ENCODE measurements at regions not wholly inside any gene's neighbourhood (a gene's known extent, or its start where the extent isn't known, plus 50 kb on each side); places are given as distances from the start of the nearest gene placed in this dataset.
A peak's percentile ranks its signal among the peaks of the same experiment; 100 is the strongest.
"Not testable (repeated sequence)": the region's sequence is repeated elsewhere in the genome, so short reads cannot be mapped to it uniquely, and the experiment has no call there.

DNA sequence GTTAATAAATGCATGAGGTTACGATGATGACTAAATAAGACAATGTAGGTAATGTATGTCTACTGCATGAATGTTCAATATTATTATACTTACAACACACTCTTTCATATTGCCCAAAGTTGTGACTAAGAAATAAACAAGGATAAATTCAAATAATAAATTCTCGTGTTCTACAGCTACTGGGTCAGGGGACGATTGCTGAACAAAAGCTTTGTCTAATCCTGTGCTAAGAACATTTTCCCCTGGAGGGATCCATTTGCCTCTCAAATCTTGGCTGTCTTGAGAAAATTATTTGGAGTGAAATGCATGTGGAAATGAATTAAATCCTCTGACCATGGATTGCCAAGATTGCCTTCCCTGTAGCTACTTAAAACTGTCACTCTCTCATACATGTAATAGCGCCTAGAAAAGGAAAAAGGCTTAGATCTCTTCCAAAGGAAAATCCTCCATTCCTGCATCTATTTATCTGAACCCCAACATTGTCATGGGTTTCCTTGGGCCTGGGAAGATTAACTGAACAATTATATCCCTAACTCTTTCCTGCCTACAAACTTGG is 893.8 kb upstream of the ACO1 start:
- DNase-seq = no peak

DNA sequence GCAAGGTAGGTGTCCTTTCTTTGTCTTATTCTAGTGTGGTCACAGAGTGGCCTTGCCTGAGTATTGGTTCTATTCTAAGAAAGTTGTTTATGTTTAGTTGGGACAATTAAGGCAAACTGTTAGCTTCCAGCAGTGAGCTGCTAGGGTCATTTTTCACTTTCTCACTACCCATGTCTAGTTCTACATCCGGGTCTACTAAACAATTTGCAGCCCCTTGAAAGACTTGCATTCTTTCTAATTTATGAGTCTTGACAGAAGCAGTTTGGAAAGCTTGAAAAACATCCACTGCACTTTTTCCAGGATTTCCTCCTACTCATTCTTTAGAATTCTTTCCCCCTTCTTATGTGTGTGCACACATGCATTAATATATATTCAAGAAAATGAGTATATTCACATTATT is 892.2 kb upstream of the ACO1 start:
- DNase-seq = no peak

- DNase-seq = no peak
Observed at GRCh38 chr9:31500422-31500821, 884.0 kb upstream of the ACO1 start.

DNA sequence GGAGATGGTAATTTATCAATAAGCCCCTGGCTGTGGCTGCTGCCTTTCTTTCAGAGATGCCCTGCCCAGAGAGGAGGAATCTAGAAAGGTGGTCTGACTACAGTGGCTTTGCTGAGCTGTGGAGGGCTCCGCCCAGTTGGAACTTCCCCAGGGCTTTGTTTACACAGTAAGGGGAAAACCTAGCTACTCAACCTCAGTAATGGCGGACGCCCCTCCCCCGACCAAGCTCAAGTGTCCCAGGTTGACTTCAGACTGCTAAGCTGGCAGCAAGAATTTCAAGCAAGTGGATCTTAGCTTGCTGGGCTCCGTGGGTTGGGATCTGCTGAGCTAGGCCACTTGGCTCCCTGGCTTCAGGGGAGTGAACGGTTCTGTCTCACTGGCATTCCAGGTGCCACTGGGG is 865.4 kb upstream of the ACO1 start:
- peak; percentile 13 for DNase-seq

GRCh38 chr9:31519424-31519823 is 865.0 kb upstream of the ACO1 start:
- DNase-seq = no peak

DNA sequence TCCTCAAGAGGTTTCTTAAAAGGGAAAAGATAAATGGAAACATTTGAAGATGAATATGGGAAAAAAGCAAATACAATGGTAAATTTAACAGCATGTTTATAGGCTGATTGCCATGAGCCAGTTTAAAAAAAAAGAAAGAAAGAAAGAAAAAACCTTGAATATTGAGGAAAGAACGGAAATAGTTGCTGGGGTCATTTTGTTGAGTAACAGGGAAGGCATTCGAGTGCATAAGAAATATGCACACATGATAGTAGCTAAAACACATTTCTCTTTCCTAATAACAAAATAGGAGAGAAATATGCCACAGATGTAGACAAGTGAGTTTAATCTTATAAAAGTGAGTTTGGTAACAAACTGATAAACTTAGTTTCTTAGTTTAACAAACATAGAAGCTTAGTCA is 864.6 kb upstream of the ACO1 start:
- DNase-seq = no peak

- DNase-seq = no peak
Observed at GRCh38 chr9:31520301-31521085, 864.0 kb upstream of the ACO1 start.

DNA sequence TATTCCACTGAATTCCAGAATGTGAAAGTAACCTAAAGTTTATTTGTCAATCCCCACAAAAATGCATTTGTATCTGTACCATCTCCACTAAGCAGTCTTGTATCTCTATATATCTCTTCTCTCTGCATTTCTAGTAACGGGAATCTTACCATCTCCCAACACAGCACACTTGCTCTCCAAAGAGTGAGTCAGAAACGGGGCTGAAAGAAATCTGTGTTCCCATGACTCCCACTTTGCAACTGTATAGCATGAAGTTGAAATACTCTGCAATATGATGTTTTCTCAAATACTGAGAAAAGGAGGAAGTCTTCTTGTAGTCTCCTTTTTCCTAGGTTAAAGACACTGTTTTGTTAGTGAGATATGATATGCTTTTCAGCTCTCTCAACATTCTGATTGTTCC is 848.8 kb upstream of the ACO1 start:
- no peak for DNase-seq

DNA sequence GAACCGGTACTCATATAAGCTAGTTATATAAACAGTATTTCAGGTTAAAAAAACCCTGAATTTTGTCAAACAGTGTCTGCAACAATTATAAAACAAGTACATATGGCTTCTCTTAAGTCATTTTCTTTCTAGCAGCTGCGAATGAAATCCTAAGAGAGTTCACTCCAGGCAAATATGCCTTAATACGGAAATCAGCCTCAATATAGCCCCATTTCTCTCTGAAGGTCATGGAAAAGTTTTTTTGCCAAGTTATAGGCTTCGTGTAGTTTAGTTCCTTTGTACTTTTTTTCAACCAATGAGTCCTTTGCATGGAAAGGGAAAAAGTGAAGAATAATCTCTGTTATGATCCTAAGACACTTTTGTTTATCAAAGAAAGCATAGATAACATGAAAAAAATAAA is 848.0 kb upstream of the ACO1 start:
- no peak for DNase-seq

DNA sequence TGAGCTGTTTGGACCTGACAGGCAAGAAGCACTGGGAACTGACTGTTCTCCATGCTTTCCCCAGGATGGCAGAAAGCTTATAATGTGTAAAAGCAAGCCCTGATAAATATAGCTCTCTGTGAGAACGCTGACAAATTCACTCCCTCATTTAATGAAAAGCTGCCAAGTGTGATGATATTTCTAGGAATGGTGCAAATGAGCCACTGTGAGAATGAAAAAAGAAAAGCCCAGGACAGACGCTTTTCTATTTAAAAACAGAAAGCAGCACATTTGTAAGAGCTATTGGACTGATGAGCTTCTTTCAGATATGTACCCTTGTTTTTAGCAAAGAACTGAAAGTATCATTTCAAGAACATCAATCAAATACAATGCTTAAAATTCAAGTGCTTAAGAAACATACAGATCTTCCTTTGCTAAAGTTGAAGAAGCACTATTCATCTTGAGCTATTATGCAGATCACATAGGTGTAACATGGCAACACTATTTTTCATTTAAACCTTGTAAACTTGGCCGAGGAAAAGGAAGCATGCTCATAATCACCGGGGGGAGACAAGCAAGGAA is 842.6 kb upstream of the ACO1 start:
- no peak for DNase-seq

- DNase-seq = peak; percentile 46
Observed at GRCh38 chr9:31542384-31543055, 841.9 kb upstream of the ACO1 start.

- DNase-seq = no peak
Observed at GRCh38 chr9:31554941-31555340, 829.5 kb upstream of the ACO1 start.

- no peak for DNase-seq
Observed at GRCh38 chr9:31556667-31557463, 827.6 kb upstream of the ACO1 start.

DNA sequence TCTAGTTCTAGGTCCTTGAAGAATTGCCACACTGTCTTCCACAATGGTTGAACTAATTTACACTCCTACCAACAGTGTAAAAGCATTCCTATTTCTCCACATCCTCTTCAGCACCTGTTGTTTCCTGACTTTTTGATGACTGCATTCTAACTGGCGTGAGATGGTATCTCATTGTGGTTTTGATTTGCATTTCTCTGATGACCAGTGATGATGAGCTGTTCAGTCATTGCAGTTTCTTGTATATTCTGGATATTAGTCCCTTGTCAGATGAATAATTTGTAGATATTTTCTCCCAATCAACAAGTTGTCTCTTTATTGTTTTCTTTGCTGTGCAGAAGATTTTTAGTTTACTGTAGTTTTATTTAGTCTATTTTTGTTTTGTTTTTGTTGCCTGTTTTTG is 812.3 kb upstream of the ACO1 start:
- not testable (repeated sequence) for DNase-seq

- no peak for DNase-seq
Observed at GRCh38 chr9:31573561-31573960, 810.9 kb upstream of the ACO1 start.

DNA sequence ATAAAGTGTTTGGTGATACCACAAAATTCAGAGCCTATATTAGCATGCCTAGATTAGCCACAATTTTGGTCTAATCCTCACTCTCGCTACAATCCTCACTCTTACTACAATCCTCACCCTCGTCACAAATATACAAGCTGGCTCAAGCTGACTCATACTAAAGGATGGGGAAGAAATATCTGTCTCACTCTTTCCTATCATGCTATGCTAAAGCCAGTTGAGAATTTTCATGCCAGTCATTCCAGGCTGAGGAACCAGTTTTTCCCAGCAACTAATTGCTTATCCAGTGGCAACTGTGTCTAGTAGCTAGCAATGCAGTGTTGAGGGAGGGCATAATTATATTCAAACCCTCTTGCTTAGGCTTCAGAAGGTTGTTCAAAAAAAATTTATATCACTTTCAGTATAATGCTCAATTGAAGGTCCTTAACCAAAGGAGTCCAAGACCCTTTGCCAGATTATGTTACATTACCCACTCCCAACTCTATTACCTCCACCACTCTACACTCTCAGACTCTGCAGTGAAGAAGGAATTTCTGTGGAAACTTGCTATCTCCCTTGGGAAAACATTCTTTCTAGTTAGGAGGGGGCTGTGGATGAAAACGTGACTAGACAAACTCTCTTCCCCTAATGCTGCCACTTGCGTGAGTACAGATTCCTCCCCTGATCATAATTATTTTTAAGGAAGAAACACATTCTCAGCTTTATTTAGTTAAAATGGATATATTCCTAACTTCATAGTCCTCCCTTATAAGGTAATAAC is 810.3 kb upstream of the ACO1 start:
- no peak for DNase-seq

GRCh38 chr9:31582071-31582470 is 802.4 kb upstream of the ACO1 start:
- no peak for DNase-seq

DNA sequence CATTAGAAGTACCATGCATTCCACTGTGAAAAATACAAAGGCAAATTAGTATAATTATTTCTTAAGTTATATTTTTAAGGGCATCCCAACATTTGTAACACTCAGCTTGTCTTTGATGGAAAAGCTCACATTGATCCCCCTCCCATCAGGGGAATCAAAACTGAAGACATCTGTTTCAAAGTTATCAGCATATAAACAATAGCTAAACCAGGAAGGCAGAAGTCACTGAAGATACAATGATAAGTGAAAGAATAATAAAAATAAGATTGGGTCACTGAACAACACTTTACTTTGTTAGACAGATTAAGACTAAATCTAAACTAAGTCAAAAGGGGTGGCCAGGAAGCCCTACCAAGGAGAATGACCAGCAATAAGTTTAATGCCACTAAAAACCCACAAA is 801.9 kb upstream of the ACO1 start:
- DNase-seq = no peak

GRCh38 chr9:31585158-31585557 is 799.3 kb upstream of the ACO1 start:
- no peak for DNase-seq

GRCh38 chr9:31587146-31587545 is 797.3 kb upstream of the ACO1 start:
- DNase-seq = no peak

- DNase-seq = no peak
Observed at GRCh38 chr9:31588006-31588405, 796.4 kb upstream of the ACO1 start.

GRCh38 chr9:31588756-31589155 is 795.7 kb upstream of the ACO1 start:
- DNase-seq = no peak

Data from CD4-positive, alpha-beta T cell treated with Interleukin-17A for 1 hour (primary cell).